ENCODE measurements at regions not wholly inside any gene's neighbourhood (a gene's known extent, or its start where the extent isn't known, plus 50 kb on each side); places are given as distances from the start of the nearest gene placed in this dataset.

GRCh38 chr1:163596541-163597258, 274.9 kb downstream of the NUF2 start:
- H3K27ac Mint-ChIP-seq = no peak overlapping the region
- no peaks in the 10 kb centered on the region for H3K4me1 Mint-ChIP-seq
- ChIA-PET CTCF (ENCODE audit: partially characterized antibody) (no interaction called here), POLR2A (ENCODE audit: partially characterized antibody) (no interaction called here)
- Histone ChIP-seq H3K9me3 (ENCODE audit: control insufficient read depth in 1 of 2, low read length in 2 of 2) (no peaks in the 10 kb centered on the region), H3K27ac (ENCODE audit: low read depth, low read length) (no peak overlapping the region), H3K4me3 (ENCODE audit: low read length in 2 of 2) (no peak overlapping the region), H3K27me3 (ENCODE audit: insufficient read depth, low read length) (no peaks in the 10 kb centered on the region), H3K36me3 (ENCODE audit: insufficient read depth, low read length) (no peaks in the 10 kb centered on the region), H3K4me1 (ENCODE audit: insufficient read depth, low read length) (no peaks in the 10 kb centered on the region)
- no peaks in the 10 kb centered on the region for H3K36me3 Mint-ChIP-seq
- H3K4me3 Mint-ChIP-seq = no peak overlapping the region
- H3K9me3 Mint-ChIP-seq = peaks cover 0 to 7% (median 3%) of the 10 kb centered on the region in 8 donors
- intact Hi-C loops (cut with micrococcal nuclease) = no loop called here
- no peaks in the 10 kb centered on the region for H3K27me3 Mint-ChIP-seq
- no peak for DNase-seq

- Histone ChIP-seq H3K27ac (ENCODE audit: low read depth, low read length) (no peak overlapping the region), H3K4me3 (ENCODE audit: low read length in 2 of 2) (no peak overlapping the region), H3K36me3 (ENCODE audit: insufficient read depth, low read length) (no peaks in the 10 kb centered on the region), H3K4me1 (ENCODE audit: insufficient read depth, low read length) (no peaks in the 10 kb centered on the region), H3K9me3 (ENCODE audit: control insufficient read depth in 1 of 2, low read length in 2 of 2) (no peaks in the 10 kb centered on the region), H3K27me3 (ENCODE audit: insufficient read depth, low read length) (no peaks in the 10 kb centered on the region)
- POLR2A ChIA-PET (ENCODE audit: partially characterized antibody) = no interaction called here
- Mint-ChIP-seq H3K9me3 (peaks cover 0 to 9% (median under 1%) of the 10 kb centered on the region in 8 donors), H3K4me3 (no peak overlapping the region), H3K4me1 (no peaks in the 10 kb centered on the region), H3K27me3 (no peaks in the 10 kb centered on the region), H3K36me3 (no peaks in the 10 kb centered on the region), H3K27ac (no peak overlapping the region)
- CTCF ChIA-PET (ENCODE audit: partially characterized antibody) = no interaction called here
- no peak for DNase-seq
- intact Hi-C loops (cut with micrococcal nuclease) = no loop called here
Observed at GRCh38 chr1:163604321-163604720, 282.6 kb downstream of the NUF2 start.

- H3K27ac ChIP-seq (ENCODE audit: low read depth, low read length) = no peak overlapping the region
- no peaks in the 10 kb centered on the region for H3K36me3 ChIP-seq (ENCODE audit: insufficient read depth, low read length)
- DNase-seq = no peak
- ChIA-PET POLR2A (ENCODE audit: partially characterized antibody) (no interaction called here), CTCF (ENCODE audit: partially characterized antibody) (no interaction called here)
- peaks cover 0 to 8% (median 2%) of the 10 kb centered on the region in 8 donors for H3K9me3 Mint-ChIP-seq
- no peak overlapping the region for H3K4me3 ChIP-seq (ENCODE audit: low read length in 2 of 2)
- intact Hi-C loops (cut with micrococcal nuclease) = no loop called here
- H3K27ac Mint-ChIP-seq = no peak overlapping the region
- no peaks in the 10 kb centered on the region for H3K36me3 Mint-ChIP-seq
- no peaks in the 10 kb centered on the region for H3K4me1 ChIP-seq (ENCODE audit: insufficient read depth, low read length)
- H3K9me3 ChIP-seq (ENCODE audit: control insufficient read depth in 1 of 2, low read length in 2 of 2) = no peaks in the 10 kb centered on the region
- no peaks in the 10 kb centered on the region for H3K27me3 ChIP-seq (ENCODE audit: insufficient read depth, low read length)
- no peaks in the 10 kb centered on the region for H3K27me3 Mint-ChIP-seq
- H3K4me1 Mint-ChIP-seq = no peaks in the 10 kb centered on the region
- H3K4me3 Mint-ChIP-seq = no peak overlapping the region
Observed at GRCh38 chr1:163604896-163605295, 283.1 kb downstream of the NUF2 start.

- intact Hi-C loops (cut with micrococcal nuclease) = no loop called here
- ChIA-PET CTCF (ENCODE audit: partially characterized antibody) (no interaction called here), POLR2A (ENCODE audit: partially characterized antibody) (no interaction called here)
- H3K27ac ChIP-seq (ENCODE audit: low read depth, low read length) = no peak overlapping the region
- H3K9me3 ChIP-seq (ENCODE audit: control insufficient read depth in 1 of 2, low read length in 2 of 2) = no peaks in the 10 kb centered on the region
- no peaks in the 10 kb centered on the region for H3K27me3 ChIP-seq (ENCODE audit: insufficient read depth, low read length)
- H3K36me3 ChIP-seq (ENCODE audit: insufficient read depth, low read length) = no peaks in the 10 kb centered on the region
- Mint-ChIP-seq H3K9me3 (peaks cover 0 to 6% (median 2%) of the 10 kb centered on the region in 8 donors), H3K4me3 (no peak overlapping the region), H3K36me3 (no peaks in the 10 kb centered on the region), H3K27me3 (no peaks in the 10 kb centered on the region), H3K27ac (no peak overlapping the region), H3K4me1 (no peaks in the 10 kb centered on the region)
- no peak for DNase-seq
- no peak overlapping the region for H3K4me3 ChIP-seq (ENCODE audit: low read length in 2 of 2)
- H3K4me1 ChIP-seq (ENCODE audit: insufficient read depth, low read length) = no peaks in the 10 kb centered on the region
Observed at GRCh38 chr1:163608979-163609378, 287.2 kb downstream of the NUF2 start.

- Histone ChIP-seq H3K9me3 (ENCODE audit: control insufficient read depth in 1 of 2, low read length in 2 of 2) (no peaks in the 10 kb centered on the region), H3K4me3 (ENCODE audit: low read length in 2 of 2) (no peak overlapping the region), H3K36me3 (ENCODE audit: insufficient read depth, low read length) (no peaks in the 10 kb centered on the region), H3K4me1 (ENCODE audit: insufficient read depth, low read length) (no peaks in the 10 kb centered on the region), H3K27ac (ENCODE audit: low read depth, low read length) (no peak overlapping the region), H3K27me3 (ENCODE audit: insufficient read depth, low read length) (no peaks in the 10 kb centered on the region)
- no peak for DNase-seq
- H3K4me1 Mint-ChIP-seq = no peaks in the 10 kb centered on the region
- H3K27ac Mint-ChIP-seq = no peak overlapping the region
- H3K27me3 Mint-ChIP-seq = no peaks in the 10 kb centered on the region
- intact Hi-C loops (cut with micrococcal nuclease) = no loop called here
- POLR2A ChIA-PET (ENCODE audit: partially characterized antibody) = no interaction called here
- H3K36me3 Mint-ChIP-seq = no peaks in the 10 kb centered on the region
- CTCF ChIA-PET (ENCODE audit: partially characterized antibody) = no interaction called here
- peaks cover 0 to 6% (median 2%) of the 10 kb centered on the region in 8 donors for H3K9me3 Mint-ChIP-seq
- no peak overlapping the region for H3K4me3 Mint-ChIP-seq
Observed at GRCh38 chr1:163609858-163610257, 288.1 kb downstream of the NUF2 start.

- no peak overlapping the region for H3K27ac Mint-ChIP-seq
- no peaks in the 10 kb centered on the region for H3K4me1 ChIP-seq (ENCODE audit: insufficient read depth, low read length)
- no peaks in the 10 kb centered on the region for H3K27me3 Mint-ChIP-seq
- H3K9me3 Mint-ChIP-seq = peaks cover 0 to 6% (median 2%) of the 10 kb centered on the region in 8 donors
- no peaks in the 10 kb centered on the region for H3K4me1 Mint-ChIP-seq
- ChIA-PET POLR2A (ENCODE audit: partially characterized antibody) (no interaction called here), CTCF (ENCODE audit: partially characterized antibody) (no interaction called here)
- H3K4me3 ChIP-seq (ENCODE audit: low read length in 2 of 2) = no peak overlapping the region
- no peak overlapping the region for H3K27ac ChIP-seq (ENCODE audit: low read depth, low read length)
- no peaks in the 10 kb centered on the region for H3K36me3 ChIP-seq (ENCODE audit: insufficient read depth, low read length)
- no peaks in the 10 kb centered on the region for H3K36me3 Mint-ChIP-seq
- H3K9me3 ChIP-seq (ENCODE audit: control insufficient read depth in 1 of 2, low read length in 2 of 2) = no peaks in the 10 kb centered on the region
- no peak overlapping the region for H3K4me3 Mint-ChIP-seq
- no peak for DNase-seq
- H3K27me3 ChIP-seq (ENCODE audit: insufficient read depth, low read length) = no peaks in the 10 kb centered on the region
- intact Hi-C loops (cut with micrococcal nuclease) = no loop called here
Observed at GRCh38 chr1:163610486-163610885, 288.7 kb downstream of the NUF2 start.

GRCh38 chr1:163614361-163614760, 292.6 kb downstream of the NUF2 start:
- no peak overlapping the region for H3K4me3 Mint-ChIP-seq
- peaks cover 0 to 6% (median under 1%) of the 10 kb centered on the region in 8 donors for H3K9me3 Mint-ChIP-seq
- Histone ChIP-seq H3K9me3 (ENCODE audit: control insufficient read depth in 1 of 2, low read length in 2 of 2) (no peaks in the 10 kb centered on the region), H3K36me3 (ENCODE audit: insufficient read depth, low read length) (no peaks in the 10 kb centered on the region), H3K27me3 (ENCODE audit: insufficient read depth, low read length) (no peaks in the 10 kb centered on the region), H3K27ac (ENCODE audit: low read depth, low read length) (no peak overlapping the region), H3K4me3 (ENCODE audit: low read length in 2 of 2) (no peak overlapping the region), H3K4me1 (ENCODE audit: insufficient read depth, low read length) (no peaks in the 10 kb centered on the region)
- DNase-seq = no peak
- no peaks in the 10 kb centered on the region for H3K4me1 Mint-ChIP-seq
- intact Hi-C loops (cut with micrococcal nuclease) = no loop called here
- CTCF ChIA-PET (ENCODE audit: partially characterized antibody) = no interaction called here
- POLR2A ChIA-PET (ENCODE audit: partially characterized antibody) = no interaction called here
- no peaks in the 10 kb centered on the region for H3K36me3 Mint-ChIP-seq
- H3K27me3 Mint-ChIP-seq = no peaks in the 10 kb centered on the region
- H3K27ac Mint-ChIP-seq = no peak overlapping the region
